ENCODE measurements at regions not wholly inside any gene's neighbourhood (a gene's known extent, or its start where the extent isn't known, plus 50 kb on each side); places are given as distances from the start of the nearest gene placed in this dataset.
"Not testable (repeated sequence)": the region's sequence is repeated elsewhere in the genome, so short reads cannot be mapped to it uniquely, and the experiment has no call there.

DNA sequence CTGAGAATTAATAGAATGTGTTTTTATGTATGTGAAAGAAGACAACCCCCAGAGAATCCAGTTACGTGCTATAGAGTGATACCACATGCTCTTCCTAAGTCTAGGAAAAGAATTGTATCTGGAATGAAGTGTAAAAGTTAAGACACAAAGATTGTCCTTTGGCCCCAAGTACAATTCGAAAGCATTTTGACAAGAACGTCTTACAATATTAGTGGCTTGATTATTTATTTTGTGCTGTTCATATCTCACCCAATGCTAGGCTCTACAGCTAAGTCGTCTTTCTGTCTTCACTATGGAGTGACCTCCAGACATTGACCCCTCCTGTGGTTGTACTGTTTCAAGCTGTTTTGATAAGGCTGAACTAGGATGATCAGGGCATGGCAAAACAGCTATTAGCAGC, 345.7 kb upstream of the C2CD4B start:
- Histone ChIP-seq H3K27me3 (ENCODE audit: low read depth) (no peaks in the 10 kb centered on the region), H3K4me1 (peaks cover 71% of the 10 kb centered on the region), H3K36me3 (no peaks in the 10 kb centered on the region), H3K4me3 (no peak overlapping the region), H3K27ac (replicated peaks) (peak overlapping the region; percentile 65), H3K9me3 (replicated peaks) (no peaks in the 10 kb centered on the region)
- TF ChIP-seq, protein P1, sequence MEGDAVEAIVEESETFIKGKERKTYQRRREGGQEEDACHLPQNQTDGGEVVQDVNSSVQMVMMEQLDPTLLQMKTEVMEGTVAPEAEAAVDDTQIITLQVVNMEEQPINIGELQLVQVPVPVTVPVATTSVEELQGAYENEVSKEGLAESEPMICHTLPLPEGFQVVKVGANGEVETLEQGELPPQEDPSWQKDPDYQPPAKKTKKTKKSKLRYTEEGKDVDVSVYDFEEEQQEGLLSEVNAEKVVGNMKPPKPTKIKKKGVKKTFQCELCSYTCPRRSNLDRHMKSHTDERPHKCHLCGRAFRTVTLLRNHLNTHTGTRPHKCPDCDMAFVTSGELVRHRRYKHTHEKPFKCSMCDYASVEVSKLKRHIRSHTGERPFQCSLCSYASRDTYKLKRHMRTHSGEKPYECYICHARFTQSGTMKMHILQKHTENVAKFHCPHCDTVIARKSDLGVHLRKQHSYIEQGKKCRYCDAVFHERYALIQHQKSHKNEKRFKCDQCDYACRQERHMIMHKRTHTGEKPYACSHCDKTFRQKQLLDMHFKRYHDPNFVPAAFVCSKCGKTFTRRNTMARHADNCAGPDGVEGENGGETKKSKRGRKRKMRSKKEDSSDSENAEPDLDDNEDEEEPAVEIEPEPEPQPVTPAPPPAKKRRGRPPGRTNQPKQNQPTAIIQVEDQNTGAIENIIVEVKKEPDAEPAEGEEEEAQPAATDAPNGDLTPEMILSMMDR (IDR thresholded peaks at IDR 0.05; ENCODE audit: borderline replicate concordance) = no peak
- intact Hi-C loops (cut with micrococcal nuclease) = no loop called here
- DNase-seq = no peak

DNA sequence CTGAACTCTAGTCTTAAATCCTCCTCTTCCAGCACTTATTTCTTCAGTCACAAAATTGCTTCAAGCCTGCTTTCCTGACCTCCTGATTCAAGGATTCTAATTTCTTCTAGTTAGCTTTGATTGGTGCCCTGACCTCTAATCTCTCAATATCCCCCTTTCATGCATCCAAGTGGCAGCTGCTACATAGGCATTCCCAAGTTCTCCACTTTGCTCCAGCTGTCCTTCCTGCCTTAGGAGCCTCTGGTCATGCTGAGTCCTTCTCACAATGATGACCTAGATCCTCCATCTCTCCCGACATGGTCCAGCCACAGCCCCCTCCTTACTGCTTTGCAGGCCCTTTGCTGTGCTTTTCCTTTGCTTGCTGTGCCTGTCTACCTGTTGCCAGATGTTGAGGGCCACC, 347.8 kb upstream of the C2CD4B start:
- Histone ChIP-seq H3K36me3 (no peaks in the 10 kb centered on the region), H3K4me1 (peaks cover 57% of the 10 kb centered on the region), H3K27me3 (ENCODE audit: low read depth) (no peaks in the 10 kb centered on the region), H3K4me3 (no peak overlapping the region), H3K27ac (replicated peaks) (no peak overlapping the region), H3K9me3 (replicated peaks) (no peaks in the 10 kb centered on the region)
- no peak for DNase-seq
- intact Hi-C loops (cut with micrococcal nuclease) = no loop called here
- TF ChIP-seq, protein P1 (IDR thresholded peaks at IDR 0.05; ENCODE audit: borderline replicate concordance) = no peak

DNA sequence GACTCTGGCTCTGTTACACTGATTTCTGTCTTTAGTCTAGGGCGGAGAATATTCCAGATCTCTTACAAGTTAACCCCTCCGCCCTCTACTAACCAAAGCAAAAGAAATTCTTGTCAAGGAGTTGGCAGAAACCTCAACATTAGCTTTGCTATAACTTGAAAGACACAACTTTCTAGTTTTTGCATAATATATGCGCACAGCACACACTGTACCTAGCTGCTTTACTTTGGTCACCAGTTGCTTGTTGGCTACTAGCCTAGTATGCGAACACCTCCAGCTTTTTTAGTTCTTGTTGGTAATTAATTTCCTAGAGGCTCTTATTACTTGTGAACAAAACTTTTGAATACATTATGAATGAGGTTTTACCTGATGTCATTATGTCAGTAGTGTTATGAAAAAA, 348.8 kb upstream of the C2CD4B start:
- H3K36me3 ChIP-seq = no peaks in the 10 kb centered on the region
- H3K27ac ChIP-seq (replicated peaks) = peak overlapping the region; percentile 50
- DNase-seq = no peak
- H3K9me3 ChIP-seq (replicated peaks) = no peaks in the 10 kb centered on the region
- intact Hi-C loops (cut with micrococcal nuclease) = no loop called here
- no peak overlapping the region for H3K4me3 ChIP-seq
- no peaks in the 10 kb centered on the region for H3K27me3 ChIP-seq (ENCODE audit: low read depth)
- peaks cover 57% of the 10 kb centered on the region for H3K4me1 ChIP-seq
- TF ChIP-seq, protein P1 (IDR thresholded peaks at IDR 0.05; ENCODE audit: borderline replicate concordance) = no peak

DNA sequence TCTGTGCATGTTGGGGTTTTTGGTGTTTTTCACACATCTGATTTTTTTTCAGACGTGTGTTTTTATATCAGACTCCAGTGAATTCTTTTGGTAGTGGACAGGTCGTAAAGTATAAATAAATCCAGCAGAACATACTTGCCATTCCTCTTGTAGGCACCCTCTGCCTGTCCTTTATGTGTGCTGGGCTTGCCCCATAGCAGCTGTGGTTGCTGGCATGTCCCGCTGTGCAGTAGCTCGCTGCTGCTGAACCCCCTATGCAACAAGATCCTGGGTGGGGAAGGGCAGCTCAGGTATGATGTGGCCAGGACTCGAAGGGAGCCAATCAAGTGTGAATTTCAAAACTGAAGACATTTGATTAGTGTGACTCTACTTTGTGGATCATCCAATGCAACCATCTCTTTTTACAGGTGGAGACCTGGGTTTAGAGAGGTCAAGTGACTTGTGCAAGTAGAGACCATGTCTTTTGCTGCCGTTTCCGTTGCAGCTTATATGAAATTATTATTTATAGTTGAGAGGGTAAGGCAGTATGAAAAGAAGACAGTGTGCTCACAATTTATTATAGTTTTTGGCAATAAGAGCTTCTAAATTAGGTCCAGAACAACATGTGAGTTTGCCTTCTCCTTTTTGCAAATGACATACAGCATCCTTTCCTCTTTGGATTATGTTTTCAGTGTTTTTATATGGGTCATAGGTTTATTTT, 350.8 kb upstream of the C2CD4B start:
- TF ChIP-seq, protein P1 (IDR thresholded peaks at IDR 0.05; ENCODE audit: borderline replicate concordance) = no peak
- H3K27ac ChIP-seq (replicated peaks) = peak overlapping the region; percentile 50
- DNase-seq = no peak
- H3K36me3 ChIP-seq = no peaks in the 10 kb centered on the region
- no peaks in the 10 kb centered on the region for H3K27me3 ChIP-seq (ENCODE audit: low read depth)
- no peaks in the 10 kb centered on the region for H3K9me3 ChIP-seq (replicated peaks)
- H3K4me1 ChIP-seq = peaks cover 39% of the 10 kb centered on the region
- intact Hi-C loops (cut with micrococcal nuclease) = no loop called here
- H3K4me3 ChIP-seq = no peak overlapping the region

DNA sequence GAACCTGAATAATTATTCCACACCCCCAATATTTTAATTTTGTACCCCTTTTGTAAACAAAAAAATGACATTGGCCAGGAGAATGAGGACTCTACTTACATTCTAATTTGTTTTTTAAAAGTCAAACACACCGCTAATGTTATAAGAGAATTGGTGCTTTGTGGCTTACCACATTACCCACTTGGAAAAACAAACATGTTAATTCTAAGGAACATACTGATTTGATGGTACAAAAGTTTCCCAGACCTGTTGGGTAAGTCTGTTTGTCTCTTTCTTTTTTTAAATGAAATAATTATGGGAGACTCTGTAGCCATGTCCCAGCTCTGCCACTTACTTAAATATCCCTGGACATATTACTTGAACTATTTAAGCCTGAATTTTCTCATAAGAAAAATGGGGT, 352.5 kb upstream of the C2CD4B start:
- DNase-seq = no peak
- H3K36me3 ChIP-seq = no peaks in the 10 kb centered on the region
- H3K4me1 ChIP-seq = peaks cover 33% of the 10 kb centered on the region
- H3K9me3 ChIP-seq (replicated peaks) = no peaks in the 10 kb centered on the region
- H3K4me3 ChIP-seq = no peak overlapping the region
- no peaks in the 10 kb centered on the region for H3K27me3 ChIP-seq (ENCODE audit: low read depth)
- H3K27ac ChIP-seq (replicated peaks) = no peak overlapping the region
- TF ChIP-seq, protein P1 (IDR thresholded peaks at IDR 0.05; ENCODE audit: borderline replicate concordance) = no peak
- intact Hi-C loops (cut with micrococcal nuclease) = no loop called here

DNA sequence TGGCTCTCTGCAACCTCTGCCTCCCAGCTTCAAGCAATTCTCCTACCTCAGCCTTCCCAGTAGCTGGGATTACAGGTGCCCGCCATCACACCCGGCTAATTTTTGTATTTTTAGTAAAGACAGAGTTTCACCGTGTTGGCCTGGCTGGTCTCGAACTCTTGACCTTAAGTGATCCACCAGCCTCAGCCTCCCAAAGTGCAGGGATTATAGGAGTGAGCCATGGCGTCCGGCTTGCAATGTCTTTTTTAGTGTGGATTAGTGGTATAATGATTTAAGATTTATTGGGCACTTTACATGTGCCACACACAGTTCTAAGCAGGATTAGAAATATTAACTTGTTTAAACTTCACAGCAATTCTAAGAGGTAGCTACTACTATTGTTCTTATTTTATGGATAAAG, 353.6 kb upstream of the C2CD4B start:
- H3K27me3 ChIP-seq (ENCODE audit: low read depth); H3K4me3 ChIP-seq; H3K27ac ChIP-seq (replicated peaks); H3K36me3 ChIP-seq; H3K9me3 ChIP-seq (replicated peaks); intact Hi-C loops (cut with micrococcal nuclease); DNase-seq: not testable (repeated sequence)
- peaks cover 31% of the 10 kb centered on the region for H3K4me1 ChIP-seq
